Spleen (tissue), 7 donors: ENCODE measurements at regions not wholly inside any gene's neighbourhood (a gene's known extent, or its start where the extent isn't known, plus 50 kb on each side); places are given as distances from the start of the nearest gene placed in this dataset.

Experiments used
- POLR2A ChIP-seq, 3 donors: fragments of 450-650 bp; IDR thresholded peaks; one replicate each; pipeline ENCODE4 v1.5.1; 2017; ENCODE audit warnings: antibody characterized with exemption in 3 of 3, mild to moderate bottlenecking in 1 of 3
- TF ChIP-seq, protein P1 (sequence below), 11 experiments: fragments of 200-600 bp in 7 of 11; fragments of 450-650 bp in 4 of 11; sonication (generic) in 4 of 11; IDR thresholded peaks in 8 of 11; conservative IDR thresholded peaks in 3 of 11; 1 replicate in 7 of 11; 2 replicates in 4 of 11; pipeline versions ENCODE4 v1.4.0 to v1.8.0; 2016 to 2021; ENCODE audit warnings: antibody characterized with exemption in 11 of 11, inconsistent platforms in 4 of 11, mild to moderate bottlenecking in 1 of 11
- donor health status: DM: no; HTN: no; CAD: no; lungs with moderate emphysema.
- donor health status: DM: no; HTN: no; CAD: no.
- donor health status: DM: no; HTN: no; CAD: no.

GRCh38 chr2:8006626-8007025 lies 675.2 kb upstream of the ID2 start:
- TF ChIP-seq, protein P1, sequence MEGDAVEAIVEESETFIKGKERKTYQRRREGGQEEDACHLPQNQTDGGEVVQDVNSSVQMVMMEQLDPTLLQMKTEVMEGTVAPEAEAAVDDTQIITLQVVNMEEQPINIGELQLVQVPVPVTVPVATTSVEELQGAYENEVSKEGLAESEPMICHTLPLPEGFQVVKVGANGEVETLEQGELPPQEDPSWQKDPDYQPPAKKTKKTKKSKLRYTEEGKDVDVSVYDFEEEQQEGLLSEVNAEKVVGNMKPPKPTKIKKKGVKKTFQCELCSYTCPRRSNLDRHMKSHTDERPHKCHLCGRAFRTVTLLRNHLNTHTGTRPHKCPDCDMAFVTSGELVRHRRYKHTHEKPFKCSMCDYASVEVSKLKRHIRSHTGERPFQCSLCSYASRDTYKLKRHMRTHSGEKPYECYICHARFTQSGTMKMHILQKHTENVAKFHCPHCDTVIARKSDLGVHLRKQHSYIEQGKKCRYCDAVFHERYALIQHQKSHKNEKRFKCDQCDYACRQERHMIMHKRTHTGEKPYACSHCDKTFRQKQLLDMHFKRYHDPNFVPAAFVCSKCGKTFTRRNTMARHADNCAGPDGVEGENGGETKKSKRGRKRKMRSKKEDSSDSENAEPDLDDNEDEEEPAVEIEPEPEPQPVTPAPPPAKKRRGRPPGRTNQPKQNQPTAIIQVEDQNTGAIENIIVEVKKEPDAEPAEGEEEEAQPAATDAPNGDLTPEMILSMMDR (IDR thresholded peaks at IDR 0.05 in 8 of 11, conservative IDR thresholded peaks at IDR 0.05 in 3 of 11): no peak
- no peak for TF ChIP-seq POLR2A (IDR thresholded peaks at IDR 0.05)
